Posterior vena cava (tissue), 2 donors: ENCODE measurements at regions not wholly inside any gene's neighbourhood (a gene's known extent, or its start where the extent isn't known, plus 50 kb on each side); places are given as distances from the start of the nearest gene placed in this dataset.
"Not testable (repeated sequence)": the region's sequence is repeated elsewhere in the genome, so short reads cannot be mapped to it uniquely, and the experiment has no call there.

Source experiments
- DNase-seq: peaks from one replicate; pipeline ENCODE4 v3.0.0-alpha.2; 2020; ENCODE audit warnings: low spot score
- intact Hi-C, 2 donors: fragments of 100-400 bp; cut with DNase I; formaldehyde crosslinking; loops; one replicate each; pipeline versions ENCODE4 v1.14.1 to v1.14.2; 2022 to 2023
- donor health status: DM: yes; HTN: yes; CAD: no.
- donor health status: DM: yes; HTN: yes; CAD: no.

DNA sequence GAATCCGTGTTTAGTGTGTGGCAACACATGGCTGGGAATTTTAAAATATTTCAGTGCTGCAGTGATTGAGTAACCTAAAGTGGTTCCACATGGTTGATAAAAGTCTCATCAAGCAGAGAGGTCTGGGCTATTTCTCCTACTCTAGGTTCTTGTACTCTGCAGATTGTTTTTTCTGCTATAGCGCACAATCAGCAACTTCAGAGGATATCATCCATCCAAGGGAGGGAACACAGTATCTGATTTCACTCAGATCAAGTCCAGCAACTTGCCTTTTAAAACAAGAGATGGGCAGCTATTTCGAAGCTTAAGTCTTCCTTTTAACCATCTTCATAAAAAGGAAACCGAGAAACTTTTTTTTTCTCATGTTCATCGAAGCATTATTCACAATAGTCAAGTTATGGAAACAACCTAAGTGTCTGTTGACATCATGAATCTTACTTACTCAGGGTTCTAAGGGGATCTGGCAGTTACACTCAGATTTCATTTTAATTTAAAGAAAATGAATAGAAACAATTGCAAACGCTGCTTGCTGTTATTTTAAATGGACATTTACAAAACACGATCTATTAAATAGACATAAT is 172.7 kb upstream of the TRIB2 start:
- intact Hi-C loops: no loop called here
- no peak for DNase-seq

DNA sequence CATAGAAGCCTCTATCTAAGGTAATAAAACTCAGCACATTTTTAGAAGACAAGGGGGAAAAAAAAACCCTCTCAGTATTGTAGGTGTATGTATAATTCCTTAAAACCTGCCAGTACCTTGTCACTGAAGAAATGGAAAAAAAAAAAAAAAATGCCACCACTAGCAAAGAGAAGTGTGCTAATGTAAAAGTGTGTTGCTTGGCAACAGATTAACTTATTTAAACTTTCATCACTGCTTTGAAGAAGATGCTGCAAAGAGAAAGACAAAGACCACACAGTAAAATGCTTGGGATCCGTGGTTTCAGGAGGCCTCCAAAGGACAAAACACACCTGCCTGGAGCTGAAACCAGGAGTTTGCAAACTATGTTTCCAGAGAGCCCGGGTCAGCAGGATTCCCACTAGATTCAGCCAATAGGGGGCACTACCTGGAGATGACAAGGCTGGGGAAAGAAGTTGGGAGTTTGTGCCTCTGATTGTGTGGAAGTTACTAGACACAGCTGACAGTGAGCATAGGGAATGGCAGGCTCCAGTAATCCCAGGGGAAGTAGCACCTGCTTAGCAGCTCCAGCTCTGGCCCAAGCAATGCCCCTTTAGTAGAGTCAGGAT is 169.1 kb upstream of the TRIB2 start:
- no peak for DNase-seq

DNA sequence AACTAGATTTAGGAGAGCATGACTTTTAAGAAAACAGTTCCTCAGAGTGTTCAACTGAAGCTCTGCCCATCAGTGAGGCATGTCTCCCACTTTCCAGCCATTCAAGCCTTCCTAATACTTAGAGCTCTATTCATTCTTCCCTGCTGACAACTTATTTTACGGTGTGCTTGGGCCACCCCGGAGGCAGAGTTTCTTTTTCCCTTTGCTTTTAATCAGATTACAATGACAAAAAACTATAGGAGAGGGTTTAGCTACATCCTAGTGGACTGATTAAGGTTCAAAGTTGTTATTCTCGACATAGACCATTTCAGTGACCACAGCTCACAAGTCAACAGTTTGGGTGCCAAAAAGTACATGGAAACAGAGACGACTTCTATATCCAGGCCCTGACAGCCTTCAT is 167.8 kb upstream of the TRIB2 start:
- intact Hi-C loops: no loop called here
- DNase-seq: no peak

More for the DNA sequence above, 169.1 kb upstream of the TRIB2 start:
- intact Hi-C loops: no loop called here

DNA sequence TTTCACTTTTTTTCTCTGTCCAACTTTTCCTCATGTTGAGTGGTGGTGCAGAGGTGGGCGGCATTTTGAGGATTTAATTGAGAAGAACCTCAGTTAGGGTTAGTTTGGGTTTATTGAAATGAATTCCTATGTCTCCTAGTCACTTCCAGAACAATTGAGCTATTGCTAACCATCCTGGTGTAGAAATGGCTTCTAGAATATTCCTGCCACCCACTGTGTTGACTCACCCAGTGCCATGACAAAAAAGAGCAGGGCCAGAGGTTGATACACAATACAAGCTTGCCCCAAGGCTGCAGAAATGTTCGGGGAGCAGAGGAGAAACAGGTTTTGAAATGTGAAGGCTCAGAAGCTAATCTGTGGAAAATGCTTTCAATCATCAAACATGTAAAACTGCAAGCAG is 167.1 kb upstream of the TRIB2 start:
- intact Hi-C loops: no loop called here
- DNase-seq: no peak

DNA sequence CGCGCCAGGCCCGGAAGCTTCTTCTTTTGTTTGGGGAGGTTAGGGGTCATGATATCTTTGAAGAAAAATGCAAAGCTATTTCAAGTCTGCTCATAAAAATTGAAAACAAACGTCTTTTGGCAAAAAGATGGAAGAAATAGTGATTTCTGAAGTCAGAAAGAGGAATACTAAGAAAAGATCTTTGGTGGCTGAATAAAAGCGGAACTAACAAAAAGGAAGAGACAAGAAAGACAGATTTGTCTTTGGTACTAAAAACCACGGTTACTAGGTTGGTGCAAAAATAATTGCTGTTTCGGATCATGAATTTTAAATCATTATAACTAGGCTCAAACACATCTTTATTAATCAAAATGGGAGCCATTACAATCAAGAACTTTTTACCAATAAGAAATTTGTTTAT is 164.6 kb upstream of the TRIB2 start:
- no peak for DNase-seq
- intact Hi-C loops: no loop called here

DNA sequence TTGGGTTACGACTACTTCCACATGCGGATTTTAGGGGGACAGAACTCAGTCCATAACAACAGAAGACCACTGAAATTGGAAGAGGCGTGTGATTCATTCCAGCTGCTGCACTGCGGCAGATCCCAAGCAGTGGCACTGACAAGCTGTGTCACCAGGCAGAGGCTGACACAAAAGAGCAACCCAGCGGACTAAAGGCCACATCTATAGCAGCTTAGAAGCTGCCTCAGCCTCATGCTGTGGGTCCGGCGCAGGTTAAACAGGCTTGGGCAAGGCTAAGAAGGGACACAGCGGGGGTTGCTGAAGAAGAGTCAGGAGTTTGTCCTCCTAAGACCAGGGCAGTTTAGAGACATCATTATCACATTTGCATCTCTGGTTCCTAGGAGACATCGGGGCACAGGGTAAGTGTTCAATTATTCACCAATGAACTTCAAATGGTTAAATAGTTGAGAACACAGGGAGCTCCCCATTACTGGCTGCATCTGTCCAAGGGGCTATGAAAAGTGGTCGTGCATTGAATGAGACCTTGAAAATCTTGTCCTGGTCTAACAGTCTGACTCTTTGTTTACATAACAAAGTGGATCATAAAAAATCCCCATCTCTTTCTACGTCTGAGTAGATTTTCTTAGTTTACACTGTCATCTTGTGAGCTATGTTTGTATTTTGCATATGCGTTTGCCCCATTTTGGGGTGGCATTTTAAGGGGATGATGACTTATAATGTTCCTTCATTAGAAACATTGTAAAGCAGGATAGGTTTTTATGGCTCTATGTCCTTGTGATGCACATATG is 162.3 kb upstream of the TRIB2 start:
- intact Hi-C loops: no loop called here
- no peak for DNase-seq

DNA sequence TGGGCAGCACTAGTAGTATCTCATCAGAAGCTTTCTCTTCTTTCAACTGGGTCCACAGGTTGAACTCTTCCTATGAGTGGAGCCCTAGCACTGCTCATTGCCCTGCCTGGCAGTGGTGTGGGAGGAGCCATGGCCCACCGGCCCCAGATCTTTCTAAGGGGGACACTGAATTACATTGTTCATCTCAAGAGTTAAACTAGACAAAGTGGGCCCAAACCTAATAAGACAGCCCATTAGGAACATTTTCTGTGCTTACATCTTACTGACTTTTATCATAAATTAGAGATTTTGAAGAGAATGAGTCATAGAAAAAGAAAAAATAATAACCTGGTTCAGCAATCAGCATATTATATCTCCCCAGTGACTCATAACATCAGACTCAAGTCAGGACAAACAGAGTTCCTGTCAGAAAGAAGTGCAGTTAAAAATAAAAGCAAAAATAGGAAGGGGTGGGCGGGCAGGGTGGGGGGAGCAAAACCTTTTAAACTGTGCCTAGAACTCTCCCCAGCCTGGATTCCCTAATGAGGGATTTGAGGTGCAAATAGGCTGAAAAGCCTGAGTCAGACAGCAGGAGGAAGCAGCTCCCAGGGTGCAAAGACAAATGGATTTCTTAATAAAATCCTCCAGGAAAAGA is 161.6 kb upstream of the TRIB2 start:
- no peak for DNase-seq
- intact Hi-C loops: no loop called here

DNA sequence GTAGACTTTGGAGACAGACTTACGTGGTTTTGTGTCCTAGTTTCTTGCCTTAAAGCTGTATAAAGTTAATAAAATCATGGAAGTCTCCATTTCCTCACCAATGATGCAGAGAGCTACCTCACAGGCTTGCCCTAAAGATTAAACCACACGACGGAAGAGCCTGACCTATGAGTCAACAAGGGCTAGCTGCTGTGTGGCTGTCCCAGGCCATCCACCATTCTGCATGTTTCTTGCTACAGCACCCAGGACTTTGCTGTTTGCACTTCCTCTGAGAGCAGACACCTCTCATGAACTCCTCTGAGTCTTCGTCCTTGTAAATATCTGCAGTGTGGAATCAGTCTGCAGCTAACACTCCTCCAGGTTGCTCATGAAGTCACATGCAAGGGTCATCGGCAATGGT is 160.0 kb upstream of the TRIB2 start:
- intact Hi-C loops: no loop called here

DNA sequence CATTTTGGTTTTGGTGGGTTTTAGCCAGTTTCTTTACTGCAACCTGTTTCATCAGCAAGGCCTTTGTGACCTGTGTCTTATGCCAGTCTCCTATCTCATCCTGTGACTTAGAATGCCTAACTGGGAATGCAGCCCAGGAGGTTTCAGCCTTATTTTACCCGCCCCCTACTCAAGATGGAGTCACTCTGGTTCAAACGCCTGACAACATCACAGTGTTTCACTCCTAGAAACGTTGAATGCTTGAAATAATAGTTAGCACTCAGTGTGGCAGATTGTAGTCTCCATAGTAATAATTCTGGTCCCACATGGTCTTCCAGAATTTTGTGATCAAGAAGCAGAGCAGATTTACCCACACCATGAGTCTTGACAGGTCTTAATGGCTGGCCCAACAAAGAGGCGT is 159.0 kb upstream of the TRIB2 start:
- intact Hi-C loops: no loop called here
- no peak for DNase-seq

More for the DNA sequence above, 160.0 kb upstream of the TRIB2 start:
- no peak for DNase-seq

DNA sequence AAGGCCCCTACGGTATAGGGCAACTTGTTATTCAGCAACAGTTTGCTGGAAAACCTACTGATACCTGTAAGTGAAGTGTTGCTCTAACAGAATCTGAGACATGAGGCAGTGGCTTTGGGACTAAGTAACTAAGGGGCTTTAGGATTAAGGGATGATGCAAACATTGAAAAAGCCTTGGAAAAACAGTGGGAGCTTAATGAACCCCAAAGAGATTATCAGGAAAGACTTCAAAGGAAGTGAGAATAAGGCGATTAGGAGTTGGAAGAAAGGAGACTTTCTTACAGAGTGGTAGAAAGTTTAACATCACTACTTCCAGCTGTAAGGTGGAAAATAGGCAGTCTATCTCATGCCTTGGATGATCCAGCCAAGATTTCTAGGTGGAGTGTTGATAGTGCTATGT is 158.2 kb upstream of the TRIB2 start:
- no peak for DNase-seq
- intact Hi-C loops: no loop called here

DNA sequence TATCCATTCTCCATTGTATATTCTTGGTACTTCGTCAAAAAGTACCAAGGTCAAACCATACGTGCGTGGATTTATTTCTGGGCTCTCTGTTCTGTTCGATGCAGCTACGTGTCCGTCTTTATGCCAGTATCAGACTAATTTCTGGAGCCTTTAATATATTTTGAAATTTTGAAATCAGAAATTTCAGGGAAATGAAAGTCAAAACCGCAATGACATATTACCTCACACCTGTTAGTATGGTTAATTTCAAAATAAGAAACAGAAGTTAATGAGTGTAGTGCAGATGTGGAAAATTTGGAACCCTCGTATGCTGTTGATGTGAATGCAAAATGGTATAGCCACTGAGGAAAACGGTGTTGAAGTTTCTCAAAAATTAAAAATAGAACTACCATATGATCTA is 156.1 kb upstream of the TRIB2 start:
- no peak for DNase-seq
- intact Hi-C loops: no loop called here

DNA sequence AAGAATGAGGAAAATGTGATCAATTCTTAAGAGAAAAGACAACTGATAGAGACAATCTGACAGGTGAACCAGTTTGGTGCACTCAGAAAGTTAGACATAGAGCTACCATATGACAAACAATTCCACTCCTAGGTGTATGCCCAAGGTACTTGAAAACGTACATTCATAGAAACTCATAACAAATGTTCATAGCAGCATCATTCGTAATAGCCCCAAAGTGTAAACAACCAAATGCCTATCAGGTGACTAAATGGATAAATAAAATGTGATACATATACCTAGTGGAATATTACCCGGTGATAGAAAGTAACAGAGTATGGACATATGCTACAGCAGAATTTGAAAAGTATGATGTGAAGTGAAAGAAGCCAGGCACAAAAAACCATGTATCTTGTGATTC is 149.3 kb upstream of the TRIB2 start:
- no peak for DNase-seq
- intact Hi-C loops: no loop called here

DNA sequence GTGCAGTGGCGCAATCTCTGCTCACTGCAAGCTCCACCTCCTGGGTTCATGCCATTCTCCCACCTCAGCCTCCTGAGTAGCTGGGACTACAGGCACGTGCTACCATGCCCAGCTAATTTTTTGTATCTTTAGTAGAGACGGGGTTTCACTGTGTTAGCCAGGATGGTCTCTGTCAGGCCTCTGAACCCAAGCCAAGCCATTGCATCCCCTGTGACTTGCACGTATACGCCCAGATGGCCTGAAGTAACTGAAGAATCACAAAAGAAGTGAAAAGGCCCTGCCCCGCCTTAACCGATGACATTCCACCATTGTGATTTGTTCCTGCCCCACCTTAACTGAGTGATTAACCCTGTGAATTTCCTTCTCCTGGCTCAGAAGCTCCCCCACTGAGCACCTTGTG is 147.2 kb upstream of the TRIB2 start:
- intact Hi-C loops, DNase-seq: not testable (repeated sequence)

DNA sequence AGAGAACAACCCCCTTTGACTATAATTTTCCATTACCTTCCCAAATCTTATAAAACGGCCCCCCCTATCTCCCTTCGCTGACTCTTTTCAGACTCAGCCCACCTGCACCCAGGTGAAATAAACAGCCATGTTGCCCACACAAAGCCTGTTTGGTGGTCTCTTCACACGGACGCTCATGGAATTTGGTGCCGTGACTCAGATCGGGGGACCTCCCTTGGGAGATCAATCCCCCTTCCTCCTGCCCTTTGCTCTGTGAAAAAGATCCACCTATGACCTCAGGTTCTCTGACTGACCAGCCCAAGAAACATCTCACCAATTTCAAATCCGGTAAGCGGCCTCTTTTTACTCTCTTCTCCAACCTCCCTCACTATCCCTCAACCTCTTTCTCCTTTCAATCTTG is 146.8 kb upstream of the TRIB2 start:
- intact Hi-C loops, DNase-seq: not testable (repeated sequence)

DNA sequence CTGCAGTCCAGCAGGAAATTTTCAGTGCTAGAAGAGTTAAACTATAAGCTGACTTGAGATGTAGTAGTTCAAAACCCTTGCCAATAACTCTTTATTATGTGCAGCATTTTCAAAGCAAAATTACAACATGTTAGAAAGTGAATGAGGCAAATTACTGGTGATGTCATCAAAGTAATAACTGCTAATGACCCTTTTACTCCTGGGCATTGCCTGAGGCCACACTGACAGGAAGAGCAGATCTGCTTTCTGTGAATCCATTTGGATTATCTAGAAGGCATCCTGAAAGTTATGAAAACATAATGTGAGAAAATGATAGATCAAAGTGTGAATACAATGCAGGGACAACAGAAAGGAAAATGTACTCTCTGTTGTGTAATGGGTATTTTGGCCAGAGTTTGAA is 139.6 kb upstream of the TRIB2 start:
- DNase-seq: no peak
- intact Hi-C loops: no loop called here

DNA sequence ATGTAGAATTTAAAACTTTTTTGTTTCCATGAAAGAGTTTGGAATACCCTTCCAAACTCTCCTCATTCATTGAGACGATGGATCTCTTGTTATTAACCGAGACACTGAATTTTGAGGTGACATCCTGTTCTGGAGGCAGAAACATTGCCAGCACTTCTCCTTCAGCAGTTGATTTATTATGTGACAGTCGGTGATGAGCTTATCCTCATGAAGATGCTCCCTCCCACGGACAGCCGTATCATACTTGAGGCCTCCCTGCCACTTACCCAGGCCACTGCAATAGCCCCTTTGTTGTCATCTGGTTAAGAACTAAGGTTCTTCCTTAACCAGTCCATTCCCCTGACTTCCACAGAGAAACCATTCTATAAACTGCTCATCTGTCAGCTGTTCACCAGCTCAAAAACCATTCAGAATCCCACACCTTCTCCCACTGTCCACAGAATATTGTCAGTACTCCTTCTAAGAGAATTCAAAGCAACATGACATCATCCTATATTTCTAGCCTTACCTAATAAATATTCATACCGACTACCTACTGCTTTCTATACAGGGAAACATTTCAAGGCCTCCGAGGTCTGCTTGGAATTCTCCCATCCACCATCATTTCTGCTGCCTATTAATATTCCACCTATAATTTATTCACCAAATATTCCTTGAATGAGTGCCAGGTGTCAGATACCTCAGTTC is 139.0 kb upstream of the TRIB2 start:
- intact Hi-C loops: no loop called here
- DNase-seq: no peak

DNA sequence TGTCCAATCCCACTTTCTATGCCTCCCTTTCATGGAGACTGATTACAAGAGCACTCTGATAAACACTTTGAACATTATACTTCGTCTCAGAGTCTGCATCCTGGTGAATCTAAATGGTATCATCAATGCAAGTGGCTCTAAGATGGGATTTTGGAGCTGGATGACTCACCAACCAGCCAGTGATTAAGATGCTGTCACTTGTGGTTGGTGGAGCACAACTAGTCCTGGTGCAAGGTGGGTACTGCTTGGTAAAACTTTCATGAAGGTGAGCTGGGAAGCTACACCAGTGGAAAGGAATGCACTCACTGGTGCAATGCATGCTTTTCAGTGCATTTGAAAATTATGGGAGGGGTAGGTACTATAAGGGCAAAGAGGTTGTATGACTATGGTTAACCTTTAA is 137.7 kb upstream of the TRIB2 start:
- no peak for DNase-seq
- intact Hi-C loops: no loop called here

DNA sequence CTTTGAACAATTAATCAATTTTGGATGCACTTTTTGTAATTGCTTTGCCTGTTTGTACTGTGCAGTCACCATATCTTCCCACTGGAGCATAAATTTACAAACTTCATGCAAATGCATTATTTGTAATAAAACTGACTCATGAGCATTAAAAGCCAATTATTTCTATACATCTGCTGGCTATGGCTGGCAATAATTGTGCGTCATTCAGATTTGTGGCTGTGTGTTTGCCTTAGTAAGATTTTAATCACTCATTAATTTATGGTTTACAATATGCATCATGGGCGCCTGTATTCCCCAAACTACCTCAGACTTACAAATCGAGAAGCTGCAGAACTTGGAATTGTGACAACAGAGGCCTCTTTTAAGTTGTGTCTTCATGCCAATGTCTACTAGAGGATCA is 132.4 kb upstream of the TRIB2 start:
- no peak for DNase-seq
- intact Hi-C loops: no loop called here

DNA sequence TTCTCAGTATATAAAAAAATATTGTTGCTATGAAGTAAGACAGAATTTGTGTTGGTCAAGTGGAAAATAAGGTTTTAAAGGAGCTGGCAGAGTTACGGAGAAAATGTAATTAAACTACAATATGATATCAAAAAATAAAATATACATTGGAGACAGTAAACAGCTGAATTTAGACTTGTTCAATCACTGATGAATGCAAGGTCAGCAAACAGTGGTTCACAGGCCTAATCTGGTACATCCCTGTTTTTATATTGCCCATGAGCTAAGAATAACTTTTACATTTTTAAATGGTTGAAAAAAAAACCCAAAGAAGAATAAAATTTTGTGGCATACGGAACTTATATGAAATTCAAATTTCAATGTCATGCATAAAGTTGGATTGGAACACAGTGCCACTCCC is 131.0 kb upstream of the TRIB2 start:
- intact Hi-C loops: no loop called here
- no peak for DNase-seq

DNA sequence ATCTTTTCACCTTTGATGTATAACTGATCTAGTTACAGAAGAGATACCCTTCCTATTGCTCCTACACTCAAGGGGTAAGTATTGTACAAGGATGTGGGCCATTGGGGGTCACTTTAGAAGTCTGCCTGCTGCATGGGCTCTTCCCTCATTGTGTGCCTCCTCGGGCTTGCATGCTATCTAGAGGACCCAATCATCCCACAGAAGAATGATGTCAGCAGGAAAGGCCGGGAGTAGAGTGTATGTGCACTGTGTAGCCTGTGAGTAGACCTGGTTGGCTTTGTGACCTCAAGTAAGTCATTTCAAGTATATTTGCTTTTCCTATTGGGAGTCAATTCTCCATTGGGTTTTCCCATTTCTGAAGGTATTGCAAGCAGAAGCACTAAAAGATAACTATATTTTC is 129.5 kb upstream of the TRIB2 start:
- no peak for DNase-seq
- intact Hi-C loops: no loop called here
